Body of pancreas (tissue), 4 donors: ENCODE measurements at regions not wholly inside any gene's neighbourhood (a gene's known extent, or its start where the extent isn't known, plus 50 kb on each side); places are given as distances from the start of the nearest gene placed in this dataset.

Source experiments
- POLR2A ChIP-seq, 3 donors: fragments of 450-650 bp; IDR thresholded peaks; one replicate each; pipeline ENCODE4 v1.6.1; 2016; ENCODE audit warnings: antibody characterized with exemption in 3 of 3, mild to moderate bottlenecking in 2 of 3
- TF ChIP-seq, protein P1 (sequence below), 7 experiments: fragments of 450-650 bp in 4 of 7; fragments of 200-600 bp in 3 of 7; sonication (generic) in 3 of 7; IDR thresholded peaks; one replicate each; pipeline ENCODE4 v1.5.1; 2016 to 2019; ENCODE audit warnings: antibody characterized with exemption in 7 of 7

DNA sequence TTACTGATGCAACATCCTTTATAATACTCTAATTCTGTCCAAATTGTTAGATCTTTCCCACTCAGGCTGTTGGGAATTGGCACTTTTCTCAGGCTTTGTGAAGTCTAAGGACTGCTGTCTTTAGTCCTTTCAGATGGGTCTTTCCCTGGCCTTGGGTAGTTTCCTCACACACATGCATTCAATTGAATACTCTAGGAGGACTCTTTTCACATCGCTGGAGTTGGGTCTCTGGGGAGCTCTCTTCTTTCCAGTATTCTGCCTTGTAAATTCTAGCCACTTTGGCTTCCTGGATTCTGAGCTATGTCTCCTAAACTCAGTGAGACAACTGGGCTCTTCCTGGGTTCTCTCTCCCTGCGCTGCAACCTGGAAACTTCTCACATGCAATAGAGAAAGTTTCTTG lies 215.5 kb downstream of the SNX18 start:
- TF ChIP-seq, protein P1, sequence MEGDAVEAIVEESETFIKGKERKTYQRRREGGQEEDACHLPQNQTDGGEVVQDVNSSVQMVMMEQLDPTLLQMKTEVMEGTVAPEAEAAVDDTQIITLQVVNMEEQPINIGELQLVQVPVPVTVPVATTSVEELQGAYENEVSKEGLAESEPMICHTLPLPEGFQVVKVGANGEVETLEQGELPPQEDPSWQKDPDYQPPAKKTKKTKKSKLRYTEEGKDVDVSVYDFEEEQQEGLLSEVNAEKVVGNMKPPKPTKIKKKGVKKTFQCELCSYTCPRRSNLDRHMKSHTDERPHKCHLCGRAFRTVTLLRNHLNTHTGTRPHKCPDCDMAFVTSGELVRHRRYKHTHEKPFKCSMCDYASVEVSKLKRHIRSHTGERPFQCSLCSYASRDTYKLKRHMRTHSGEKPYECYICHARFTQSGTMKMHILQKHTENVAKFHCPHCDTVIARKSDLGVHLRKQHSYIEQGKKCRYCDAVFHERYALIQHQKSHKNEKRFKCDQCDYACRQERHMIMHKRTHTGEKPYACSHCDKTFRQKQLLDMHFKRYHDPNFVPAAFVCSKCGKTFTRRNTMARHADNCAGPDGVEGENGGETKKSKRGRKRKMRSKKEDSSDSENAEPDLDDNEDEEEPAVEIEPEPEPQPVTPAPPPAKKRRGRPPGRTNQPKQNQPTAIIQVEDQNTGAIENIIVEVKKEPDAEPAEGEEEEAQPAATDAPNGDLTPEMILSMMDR (IDR thresholded peaks at IDR 0.05) = no peak
- no peak for TF ChIP-seq POLR2A (IDR thresholded peaks at IDR 0.05)
